Muscle of arm (tissue), 1 donor: ENCODE measurements at regions not wholly inside any gene's neighbourhood (a gene's known extent, or its start where the extent isn't known, plus 50 kb on each side); places are given as distances from the start of the nearest gene placed in this dataset.
"Not testable (repeated sequence)": the region's sequence is repeated elsewhere in the genome, so short reads cannot be mapped to it uniquely, and the experiment has no call there.

Experiments used
- DNase-seq: peaks from one replicate; pipeline ENCODE4 v3.0.0-alpha.2; 2013

DNA sequence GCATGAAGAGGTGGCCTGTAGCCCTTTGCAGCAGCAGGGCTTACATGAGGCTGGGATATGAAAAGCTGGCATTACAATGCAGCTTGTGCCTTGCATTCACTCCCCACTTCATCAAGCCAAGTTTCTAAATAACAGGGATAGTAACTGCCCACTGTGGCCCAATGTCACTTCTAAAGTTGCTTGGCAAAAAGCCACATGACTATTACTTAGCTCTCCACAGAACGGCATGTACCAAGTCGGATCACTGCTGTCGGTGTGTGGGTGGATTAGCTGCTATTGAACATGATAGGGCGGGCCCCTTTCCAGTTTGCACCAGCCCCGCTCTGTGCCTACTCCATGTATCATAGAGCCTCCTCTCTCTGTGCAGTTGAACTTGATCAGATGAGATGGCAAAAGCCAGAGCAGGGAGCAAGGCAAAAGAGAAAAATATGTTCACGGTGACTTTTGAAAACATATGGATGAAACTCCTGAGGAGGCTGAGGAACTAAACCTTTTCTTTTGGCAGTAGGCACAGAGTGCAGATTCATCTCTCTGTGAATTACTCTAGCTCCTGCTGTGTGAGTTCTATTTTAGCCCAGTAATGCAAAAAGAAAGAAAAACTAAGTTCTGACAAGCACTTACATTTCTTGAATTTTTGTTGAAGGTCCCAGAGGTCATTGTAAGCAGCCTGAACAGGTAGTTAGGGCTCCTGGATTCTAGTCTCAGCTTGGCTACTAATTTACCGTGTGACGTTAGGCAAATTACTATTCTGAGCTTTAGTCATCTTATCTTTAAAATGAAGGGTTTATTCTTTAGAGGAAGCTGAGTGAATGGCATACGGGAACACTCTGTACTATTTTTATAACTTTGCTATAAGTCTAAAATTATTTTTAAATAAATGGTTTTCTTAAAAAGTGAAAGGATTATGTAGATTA is 125.6 kb upstream of the NBPF9 start:
- DNase-seq = not testable (repeated sequence)

DNA sequence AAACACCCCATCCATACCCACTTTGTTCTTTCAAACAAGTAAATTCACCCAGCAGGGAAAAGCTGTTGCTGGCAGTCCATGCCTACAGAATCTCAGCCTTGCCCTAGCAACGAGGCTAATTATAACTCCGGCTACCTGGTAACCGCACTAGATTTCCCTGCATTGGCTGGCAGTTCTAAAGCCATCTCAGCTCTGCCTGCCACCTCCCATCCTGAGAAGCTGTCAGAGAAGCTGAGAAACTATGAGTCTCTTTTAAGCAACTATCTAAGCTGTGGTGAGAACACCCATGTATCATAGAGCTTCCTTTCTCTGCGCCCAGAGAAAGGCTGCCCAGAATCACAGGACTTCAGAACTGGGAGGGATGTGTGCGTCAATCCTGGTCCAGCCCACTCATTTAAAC is 126.5 kb upstream of the NBPF9 start:
- not testable (repeated sequence) for DNase-seq

- not testable (repeated sequence) for DNase-seq
Measured at GRCh38 chr1:149234926-149235914, 131.9 kb upstream of the NBPF9 start.

DNA sequence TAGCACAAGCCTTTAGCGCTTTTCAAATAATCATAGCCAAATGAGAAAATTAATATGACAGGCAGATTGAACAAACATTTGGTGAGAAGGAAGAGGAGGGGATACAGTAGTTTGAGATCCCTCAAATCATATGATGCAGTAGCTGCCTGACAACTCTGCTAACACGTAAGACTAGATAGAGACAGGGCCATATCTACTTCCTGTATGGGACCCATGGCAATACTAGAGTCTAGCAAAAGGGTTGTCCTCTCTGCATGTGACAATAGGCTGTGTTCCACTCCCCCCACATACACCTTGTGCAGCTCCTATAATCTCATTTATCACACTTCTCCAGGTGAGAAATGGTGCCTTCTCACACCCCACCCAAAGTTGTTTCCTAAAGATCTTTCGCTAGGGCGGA is 134.2 kb upstream of the NBPF9 start:
- DNase-seq = not testable (repeated sequence)

GRCh38 chr1:149239897-149240508 is 136.7 kb upstream of the NBPF9 start:
- DNase-seq = not testable (repeated sequence)

DNA sequence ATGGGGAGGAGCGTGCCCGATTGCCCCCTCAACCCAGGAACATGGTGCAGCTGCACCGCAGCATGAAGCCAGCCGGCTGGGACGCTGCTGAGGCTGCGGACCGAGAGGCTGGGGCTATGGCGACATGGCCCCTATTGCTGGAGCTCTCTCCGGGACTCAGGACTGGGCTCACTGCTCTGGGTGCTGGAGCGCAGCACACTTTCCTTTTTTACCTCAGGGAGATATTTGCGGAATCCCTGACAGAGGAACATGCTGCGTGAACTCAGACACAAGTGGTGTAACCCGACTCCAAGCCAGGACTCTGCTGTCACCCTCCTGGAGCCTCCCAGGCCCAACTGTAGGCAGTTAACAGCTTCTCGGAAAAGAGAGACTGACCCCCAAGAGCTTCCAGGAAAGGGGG is 137.2 kb upstream of the NBPF9 start:
- DNase-seq = not testable (repeated sequence)

DNA sequence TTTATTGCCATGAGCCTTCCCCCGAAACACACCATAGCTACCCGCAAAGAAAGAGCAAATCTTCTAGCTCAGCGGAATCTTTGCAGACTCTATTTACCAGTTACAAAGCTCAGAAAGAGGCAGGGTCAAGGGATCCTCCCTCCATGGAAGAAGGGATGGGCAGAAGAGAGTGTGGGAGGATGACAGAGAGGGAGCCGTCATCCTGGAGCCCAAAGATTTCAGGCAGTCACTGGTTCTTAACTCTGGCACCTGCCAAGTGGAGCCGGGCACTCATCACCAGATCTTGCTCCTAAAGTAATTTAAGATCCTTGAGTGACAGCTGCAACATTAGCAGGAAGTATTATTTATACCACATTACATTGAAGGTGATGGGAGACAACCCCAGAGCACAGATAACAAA is 137.9 kb upstream of the NBPF9 start:
- not testable (repeated sequence) for DNase-seq

DNA sequence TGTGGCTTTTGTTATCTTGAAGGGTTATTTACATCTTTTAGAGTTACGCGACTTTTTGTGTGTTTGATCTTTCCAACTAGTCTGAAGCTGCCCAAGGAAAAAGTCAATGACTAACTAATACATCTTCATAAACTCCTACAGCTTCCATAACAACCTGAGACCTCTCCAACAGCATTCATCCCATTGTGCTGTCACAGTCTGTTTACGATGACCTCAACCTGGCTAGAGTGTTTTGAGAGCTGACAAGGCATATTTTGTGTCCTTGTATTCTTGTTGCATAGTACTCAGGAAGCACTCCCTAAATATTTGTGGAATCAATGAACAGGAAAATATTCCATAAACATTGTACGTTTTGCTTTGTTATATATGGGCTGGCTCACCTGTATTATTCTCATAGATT is 140.2 kb upstream of the NBPF9 start:
- not testable (repeated sequence) for DNase-seq

DNA sequence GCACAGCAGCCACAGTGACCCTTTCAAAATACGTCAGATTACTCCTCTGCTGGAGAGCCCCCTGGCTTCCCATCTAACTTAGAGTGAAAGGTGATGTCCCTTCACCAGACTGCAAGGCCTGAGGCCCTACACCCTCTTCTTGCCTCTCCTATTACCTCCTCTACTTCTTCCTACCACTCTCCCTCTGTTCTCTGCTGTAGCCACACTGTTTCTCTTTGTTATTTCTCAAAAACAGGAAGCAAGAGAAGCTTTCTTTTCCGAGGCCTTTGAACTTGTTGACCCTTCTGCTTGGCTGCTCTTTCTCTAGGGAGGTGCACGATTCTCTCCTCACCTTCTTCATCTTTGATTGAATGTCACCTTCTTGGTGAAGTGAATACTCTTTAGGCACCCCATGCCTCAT is 141.3 kb upstream of the NBPF9 start:
- not testable (repeated sequence) for DNase-seq

GRCh38 chr1:149246212-149246611 is 142.9 kb upstream of the NBPF9 start:
- DNase-seq = not testable (repeated sequence)

DNA sequence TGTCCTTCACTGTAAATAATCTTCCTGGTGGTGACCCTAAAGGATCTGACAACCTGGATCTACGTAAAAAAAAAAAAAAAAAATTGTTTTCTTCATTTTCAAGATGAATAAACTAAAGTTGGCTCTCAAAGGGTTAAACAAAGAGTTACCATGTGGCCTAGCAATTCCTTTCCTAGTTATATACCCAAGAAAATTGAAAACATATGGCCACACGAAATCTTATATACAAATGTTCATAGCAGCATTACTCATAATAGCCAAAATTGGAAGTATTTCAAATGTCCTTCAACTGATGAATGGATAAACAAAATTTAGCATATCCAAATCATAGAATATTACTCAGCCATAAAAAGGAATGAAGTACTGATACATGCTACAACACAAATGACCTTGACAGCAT is 145.3 kb upstream of the NBPF9 start:
- not testable (repeated sequence) for DNase-seq

DNA sequence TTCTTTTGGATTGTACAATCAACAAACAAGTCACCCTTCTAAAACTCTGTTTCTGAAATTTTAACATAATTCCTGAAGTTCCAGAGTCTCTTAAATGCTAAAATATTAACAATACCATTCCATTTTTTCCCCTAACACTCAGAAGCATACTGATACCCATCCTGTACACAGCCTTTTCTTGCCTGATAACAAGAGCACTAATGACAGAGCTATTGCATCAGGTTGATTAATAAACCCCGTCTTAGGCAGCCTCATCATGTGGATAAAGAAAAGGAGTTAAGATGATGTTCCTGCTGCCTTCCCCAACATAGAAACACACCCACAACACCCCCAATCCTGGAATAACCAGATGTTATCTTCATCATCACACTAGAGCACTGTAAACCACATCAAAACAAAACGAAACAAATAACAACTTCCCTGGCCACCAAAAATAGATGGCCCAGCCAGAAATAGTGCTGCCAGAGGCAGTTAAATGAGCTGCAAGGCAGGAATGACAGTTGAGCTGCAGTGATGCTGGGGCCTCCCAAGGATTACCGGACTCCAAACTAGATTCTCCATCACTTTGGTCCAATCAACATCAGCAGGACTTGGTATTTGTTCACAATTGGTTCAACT is 146.6 kb upstream of the NBPF9 start:
- DNase-seq = not testable (repeated sequence)

DNA sequence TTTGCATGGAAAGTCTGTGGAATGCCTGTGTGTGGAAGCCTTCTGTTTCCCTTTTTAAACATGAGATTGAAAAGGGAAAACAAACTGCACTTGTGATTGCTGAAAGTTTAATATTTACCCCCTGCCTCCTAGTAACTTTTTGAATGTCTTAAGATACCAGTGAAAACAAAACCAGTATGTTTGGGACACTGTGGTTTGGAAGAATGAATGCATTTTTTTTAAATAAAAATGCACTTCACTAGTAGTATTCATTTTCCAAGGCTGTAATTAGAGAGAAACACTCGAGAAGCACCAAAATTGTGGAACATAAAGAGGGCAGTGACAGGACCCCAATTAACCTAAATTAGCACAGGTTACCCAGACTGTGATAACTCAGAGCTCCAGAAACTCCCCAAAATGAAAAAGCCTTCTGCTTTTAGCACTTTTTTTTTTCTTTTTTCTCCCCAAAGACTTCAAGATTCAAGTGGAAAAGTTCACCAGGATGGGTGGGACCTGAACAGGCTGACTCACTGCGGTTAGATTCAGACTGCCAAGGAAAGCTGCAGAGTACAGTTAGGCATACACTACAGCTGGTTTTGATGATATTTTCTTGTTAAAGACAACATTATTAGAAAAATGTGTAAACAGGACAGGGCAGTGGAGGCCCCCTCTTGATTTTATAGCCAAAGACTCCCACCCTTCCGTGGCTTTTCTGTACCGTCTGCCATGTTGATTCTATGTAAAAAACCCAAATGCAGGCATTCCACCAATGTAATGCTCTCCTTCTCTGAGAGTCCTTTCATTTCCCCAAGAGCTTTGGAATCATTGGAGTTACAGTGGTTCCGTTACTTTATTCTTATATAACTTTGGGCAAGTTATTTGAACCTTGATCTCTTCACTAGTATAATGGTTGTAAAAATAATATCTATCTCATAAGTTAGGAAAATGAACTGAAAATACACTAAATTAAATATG is 151.8 kb upstream of the NBPF9 start:
- not testable (repeated sequence) for DNase-seq

- DNase-seq = not testable (repeated sequence)
Measured at GRCh38 chr1:149260284-149260683, 156.9 kb upstream of the NBPF9 start.

GRCh38 chr1:149260736-149261340 is 157.5 kb upstream of the NBPF9 start:
- not testable (repeated sequence) for DNase-seq

- not testable (repeated sequence) for DNase-seq
Measured at GRCh38 chr1:149267287-149267686, 163.9 kb upstream of the NBPF9 start.

DNA sequence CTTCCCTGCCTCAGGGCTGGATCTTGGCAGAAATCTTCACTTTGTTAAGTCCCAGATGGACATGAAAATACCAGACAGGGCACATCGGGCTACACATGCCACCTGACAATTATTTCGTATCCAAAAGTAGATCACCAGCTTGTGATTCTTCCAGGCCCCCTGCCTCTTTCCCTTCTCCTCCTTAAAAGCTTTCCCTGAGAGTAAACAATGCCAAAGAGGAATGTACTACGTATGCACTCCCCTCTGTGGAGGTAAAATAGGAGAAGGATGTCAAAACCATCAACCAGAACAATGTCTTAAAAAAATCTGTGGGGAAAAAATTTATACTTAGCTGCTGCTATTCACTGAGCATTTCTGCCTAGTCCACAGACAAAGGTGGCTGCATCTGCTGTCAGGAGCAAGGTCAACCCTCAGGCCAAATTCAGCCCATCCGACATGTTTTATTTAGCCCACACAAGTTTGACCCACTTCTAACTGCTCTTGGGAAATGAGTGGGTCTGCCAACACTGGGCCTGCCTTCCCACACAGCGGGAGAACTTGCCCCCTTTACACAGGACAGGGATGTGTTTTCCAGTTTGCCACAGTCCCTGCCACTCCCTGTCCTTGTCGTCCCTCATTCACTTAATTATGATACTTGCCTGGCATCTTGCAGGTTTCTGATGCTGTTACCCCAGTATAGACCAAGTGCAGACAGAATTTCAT is 165.8 kb upstream of the NBPF9 start:
- not testable (repeated sequence) for DNase-seq

GRCh38 chr1:149269833-149270232 is 166.5 kb upstream of the NBPF9 start:
- DNase-seq = not testable (repeated sequence)

GRCh38 chr1:149274493-149274892 is 171.1 kb upstream of the NBPF9 start:
- DNase-seq = not testable (repeated sequence)
